ENCODE measurements at regions not wholly inside any gene's neighbourhood (a gene's known extent, or its start where the extent isn't known, plus 50 kb on each side); places are given as distances from the start of the nearest gene placed in this dataset.

- TF ChIP-seq, protein P1, sequence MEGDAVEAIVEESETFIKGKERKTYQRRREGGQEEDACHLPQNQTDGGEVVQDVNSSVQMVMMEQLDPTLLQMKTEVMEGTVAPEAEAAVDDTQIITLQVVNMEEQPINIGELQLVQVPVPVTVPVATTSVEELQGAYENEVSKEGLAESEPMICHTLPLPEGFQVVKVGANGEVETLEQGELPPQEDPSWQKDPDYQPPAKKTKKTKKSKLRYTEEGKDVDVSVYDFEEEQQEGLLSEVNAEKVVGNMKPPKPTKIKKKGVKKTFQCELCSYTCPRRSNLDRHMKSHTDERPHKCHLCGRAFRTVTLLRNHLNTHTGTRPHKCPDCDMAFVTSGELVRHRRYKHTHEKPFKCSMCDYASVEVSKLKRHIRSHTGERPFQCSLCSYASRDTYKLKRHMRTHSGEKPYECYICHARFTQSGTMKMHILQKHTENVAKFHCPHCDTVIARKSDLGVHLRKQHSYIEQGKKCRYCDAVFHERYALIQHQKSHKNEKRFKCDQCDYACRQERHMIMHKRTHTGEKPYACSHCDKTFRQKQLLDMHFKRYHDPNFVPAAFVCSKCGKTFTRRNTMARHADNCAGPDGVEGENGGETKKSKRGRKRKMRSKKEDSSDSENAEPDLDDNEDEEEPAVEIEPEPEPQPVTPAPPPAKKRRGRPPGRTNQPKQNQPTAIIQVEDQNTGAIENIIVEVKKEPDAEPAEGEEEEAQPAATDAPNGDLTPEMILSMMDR (IDR thresholded peaks at IDR 0.05), result no peak
- no peak for TF ChIP-seq POLR2A (IDR thresholded peaks at IDR 0.05)
- Histone ChIP-seq H3K4me1 (replicated peaks in 1 of 2) (peaks cover 0 to 13% of the 10 kb centered on the region in 2 donors), H3K9me3 (replicated peaks in 1 of 3) (no peaks in the 10 kb centered on the region), H3K4me3 (peak overlapping the region in 2 of 4 donors; percentile 23 to 55), H3K27me3 (no peaks in the 10 kb centered on the region), H3K36me3 (replicated peaks in 1 of 2) (no peaks in the 10 kb centered on the region), H3K27ac (no peak overlapping the region)
- DNase-seq, result no peak
- 30 to 42% (median 33%) methylated on average over 1 of the region's 1 CpG for WGBS, 4 donors
- intact Hi-C loops (cut with DNase I), result no loop called here
Observed at GRCh38 chr18:76589316-76589715, 94.3 kb upstream of the ZNF516 start.

DNA sequence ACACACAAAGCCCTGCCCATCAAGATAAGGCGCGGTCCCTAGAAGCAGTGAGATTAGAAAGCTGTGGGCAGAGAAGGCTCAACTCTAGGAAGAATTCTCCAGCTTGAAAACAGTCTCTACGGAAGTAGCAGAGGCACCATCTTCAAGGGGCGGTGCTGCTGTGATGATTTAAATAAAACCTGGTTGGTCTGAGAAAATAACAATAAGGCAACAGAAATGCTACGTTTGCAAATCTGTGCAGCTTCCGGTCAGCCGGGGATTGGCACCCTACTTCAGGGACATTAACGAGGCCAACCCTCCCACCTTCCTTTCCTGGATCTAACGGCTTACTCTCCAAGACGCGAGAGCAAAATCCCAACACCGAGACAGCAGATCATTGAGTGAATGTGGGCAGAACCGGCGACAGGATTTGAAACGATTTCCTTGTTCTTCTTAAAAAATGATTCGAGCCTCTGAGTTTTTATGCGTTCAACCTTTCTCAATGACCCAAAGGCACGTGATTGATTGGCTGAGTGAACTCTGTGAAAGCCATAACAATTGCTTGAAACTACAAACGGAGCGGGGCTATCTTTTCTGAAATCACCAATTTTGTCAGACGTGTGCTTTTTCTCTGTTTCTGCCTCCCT lies 93.7 kb upstream of the ZNF516 start:
- peaks cover 0 to 13% of the 10 kb centered on the region in 2 donors for H3K4me1 ChIP-seq (replicated peaks in 1 of 2)
- intact Hi-C loops (cut with DNase I), result no loop called here
- TF ChIP-seq POLR2A (IDR thresholded peaks at IDR 0.05), result peak in 1 of 2 donors; percentile 42
- TF ChIP-seq, protein P1 (IDR thresholded peaks at IDR 0.05), result no peak
- 6 to 15% (median 9%) methylated on average over 21 of the region's 21 CpGs for WGBS, 4 donors
- H3K9me3 ChIP-seq (replicated peaks in 1 of 3), result no peaks in the 10 kb centered on the region
- peak in 5 of 7 donors; percentile 44 to 62 (median 56) for DNase-seq
- peak overlapping the region in 2 of 4 donors; percentile 23 to 55 for H3K4me3 ChIP-seq
- H3K27ac ChIP-seq, result peak overlapping the region in 3 of 5 donors; percentile 32 to 61 (median 43)
- H3K36me3 ChIP-seq (replicated peaks in 1 of 2), result no peaks in the 10 kb centered on the region
- no peaks in the 10 kb centered on the region for H3K27me3 ChIP-seq

GRCh38 chr18:76587879-76588271 lies 92.8 kb upstream of the ZNF516 start:
- no peaks in the 10 kb centered on the region for H3K9me3 ChIP-seq (replicated peaks in 1 of 3)
- intact Hi-C loops (cut with DNase I), result no loop called here
- H3K4me1 ChIP-seq (replicated peaks in 1 of 2), result peaks cover 0 to 13% of the 10 kb centered on the region in 2 donors
- H3K27me3 ChIP-seq, result no peaks in the 10 kb centered on the region
- DNase-seq, result no peak
- WGBS, 4 donors, result 76 to 96% (median 80%) methylated on average over 2 of the region's 2 CpGs
- H3K4me3 ChIP-seq, result no peak overlapping the region
- no peaks in the 10 kb centered on the region for H3K36me3 ChIP-seq (replicated peaks in 1 of 2)
- H3K27ac ChIP-seq, result no peak overlapping the region
- TF ChIP-seq, protein P1 (IDR thresholded peaks at IDR 0.05), result no peak
- TF ChIP-seq POLR2A (IDR thresholded peaks at IDR 0.05), result no peak

- 92 to 98% (median 97%) methylated on average over 27 to 30 of the region's 30 CpGs for WGBS, 4 donors
- intact Hi-C loops (cut with DNase I), result no loop called here
- DNase-seq, result no peak
- no peaks in the 10 kb centered on the region for H3K27me3 ChIP-seq
- no peaks in the 10 kb centered on the region for H3K9me3 ChIP-seq (replicated peaks in 1 of 3)
- peaks cover 0 to 13% of the 10 kb centered on the region in 2 donors for H3K4me1 ChIP-seq (replicated peaks in 1 of 2)
- no peak for TF ChIP-seq POLR2A (IDR thresholded peaks at IDR 0.05)
- TF ChIP-seq, protein P1 (IDR thresholded peaks at IDR 0.05), result no peak
- no peaks in the 10 kb centered on the region for H3K36me3 ChIP-seq (replicated peaks in 1 of 2)
- H3K4me3 ChIP-seq, result no peak overlapping the region
- no peak overlapping the region for H3K27ac ChIP-seq
Observed at GRCh38 chr18:76587147-76587878, 92.3 kb upstream of the ZNF516 start.

All from adrenal gland (tissue), 9 donors.